A549 (cell line): ENCODE measurements at regions not wholly inside any gene's neighbourhood (a gene's known extent, or its start where the extent isn't known, plus 50 kb on each side); places are given as distances from the start of the nearest gene placed in this dataset.
"Not testable (repeated sequence)": the region's sequence is repeated elsewhere in the genome, so short reads cannot be mapped to it uniquely, and the experiment has no call there.

Experiments used
- ATAC-seq, 2 experiments: fragments of 200-7000 bp in 1 of 2; fragments of >200 bp in 1 of 2; cut with Nextera tagmentation in 1 of 2; cut with Tn5 transposase in 1 of 2; 3 replicates each; pipeline versions ENCODE4 v1.8.0 to v1.9.1; 2018 to 2020; ENCODE audit warnings: mild to moderate bottlenecking in 1 of 2, moderate library complexity in 1 of 2
- CTCF ChIA-PET: fragments of 300-600 bp; sonication (Branson Sonifier 250); formaldehyde crosslinking; extraction: SDS; loops from one replicate; lab custom pipeline; 2021; ENCODE audit warnings: antibody characterized with exemption, inconsistent platforms; lab: Yijun Ruan, JAX
- POLR2A ChIA-PET: fragments of 350-600 bp; formaldehyde crosslinking; extraction: SDS; loops from one replicate; lab custom pipeline; 2021; ENCODE audit warnings: antibody characterized with exemption, inconsistent platforms; lab: Yijun Ruan, JAX
- DNase-seq, 2 experiments: peaks; one replicate each; pipeline versions ENCODE4 v3.0.0 to v3.0.0-alpha.2; 2011 to 2016; ENCODE audit warnings: low read depth in 1 of 2, low spot score in 1 of 2
- FAIRE-seq: peaks from 2 replicates; lab custom pipeline; 2011; peaks lifted over from hg19 to GRCh38; lab: Jason Lieb, UNC
- H3K27ac ChIP-seq, 2 experiments: fragments of >200 bp; sonication (Bioruptor Twin); formaldehyde crosslinking; 3 replicates each; pipeline ENCODE4 v1.5.1; 2016 to 2017
- H3K4me1 ChIP-seq: fragments of >200 bp; sonication (Bioruptor Twin); formaldehyde crosslinking; 3 replicates; pipeline ENCODE4 v1.6.1; 2016
- H3K4me2 ChIP-seq: fragments of >200 bp; sonication (Bioruptor Twin); formaldehyde crosslinking; 3 replicates; pipeline ENCODE4 v1.6.1; 2016
- H3K4me3 ChIP-seq: fragments of >200 bp; sonication (Bioruptor Twin); formaldehyde crosslinking; 3 replicates; pipeline ENCODE4 v1.5.1; 2016
- H3K9me3 ChIP-seq: fragments of >200 bp; sonication (Bioruptor Twin); formaldehyde crosslinking; 3 replicates; pipeline ENCODE4 v1.6.1; 2016
- FOSL2 ChIP-seq, 2 experiments: fragments of 450-650 bp in 1 of 2; fragments of >200 bp in 1 of 2; sonication (Bioruptor Twin) in 1 of 2; formaldehyde crosslinking; IDR thresholded peaks; 2 replicates each; pipeline versions ENCODE4 v1.5.0 to v1.6.1; 2016 to 2020; ENCODE audit warnings: mild to moderate bottlenecking in 1 of 2, moderate library complexity in 1 of 2
- KDM1A ChIP-seq: fragments of 200-600 bp; sonication (generic); IDR thresholded peaks from 2 replicates; pipeline ENCODE4 v1.6.1; 2016; ENCODE audit warnings: low read depth, mild to moderate bottlenecking
- MAFK ChIP-seq: fragments of 450-650 bp; IDR thresholded peaks from 2 replicates; pipeline ENCODE4 v1.6.1; 2014; ENCODE audit not compliant: partially characterized antibody
- NFE2L2 ChIP-seq: fragments of 150-350 bp; conservative IDR thresholded peaks from 2 replicates; pipeline ENCODE4 v1.6.1; 2014; ENCODE audit warnings: low read length
- ZFP36 ChIP-seq: fragments of 450-650 bp; IDR thresholded peaks from 2 replicates; pipeline ENCODE4 v1.6.1; 2014; ENCODE audit warnings: borderline replicate concordance; ENCODE audit not compliant: partially characterized antibody
- WGBS: methylation state at CpG from one replicate; pipeline ENCODE4 v1.1.6; 2017; ENCODE audit errors: missing lambda C conversion rate; 5-methylcytosine and 5-hydroxymethylcytosine counted together

- Histone ChIP-seq H3K4me2 (0 out of 3 replicates have a peak overlapping the region, but pooled peaks have one; percentile 12), H3K4me1 (peaks cover 58% of the 10 kb centered on the region), H3K27ac (peak overlapping the region in 1 of 2 experiments; percentile 36; a peak in 1 of 6 replicates)
- FAIRE-seq, H3K4me3 ChIP-seq, POLR2A ChIA-PET, H3K9me3 ChIP-seq, DNase-seq, CTCF ChIA-PET: not testable (repeated sequence)
- 83% methylated on average over 18 of the region's 23 CpGs for WGBS
- 0 out of 6 replicates have a peak, but pooled peaks of 1 of the 2 experiments have one; percentile 7 for ATAC-seq
Observed at GRCh38 chr16:21506857-21507456, 92.4 kb upstream of the METTL9 start.

- H3K9me3 ChIP-seq, FAIRE-seq, H3K4me3 ChIP-seq, POLR2A ChIA-PET, CTCF ChIA-PET, DNase-seq, ATAC-seq, H3K4me2 ChIP-seq: not testable (repeated sequence)
- whole genome bisulfite sequencing = 83% methylated on average over 12 of the region's 15 CpGs
- H3K27ac ChIP-seq = peak overlapping the region in 1 of 2 experiments; percentile 36; a peak in 3 of 6 replicates
- peaks cover 65% of the 10 kb centered on the region for H3K4me1 ChIP-seq
Observed at GRCh38 chr16:21507631-21508305, 91.6 kb upstream of the METTL9 start.

GRCh38 chr16:21508661-21509436, 90.5 kb upstream of the METTL9 start:
- peak overlapping the region in 1 of 2 experiments; percentile 55; a peak in 2 of 6 replicates for H3K27ac ChIP-seq
- POLR2A ChIA-PET = not testable (repeated sequence)
- WGBS = 76% methylated on average over 17 of the region's 17 CpGs

GRCh38 chr16:21509437-21510086, 89.8 kb upstream of the METTL9 start:
- Histone ChIP-seq H3K4me1 (peaks cover 75% of the 10 kb centered on the region), H3K27ac (peak overlapping the region in 1 of 2 experiments; percentile 92; a peak in 4 of 6 replicates)
- H3K9me3 ChIP-seq, H3K4me2 ChIP-seq, FAIRE-seq, POLR2A ChIA-PET, H3K4me3 ChIP-seq, DNase-seq, ATAC-seq: not testable (repeated sequence)
- 86% methylated on average over 7 of the region's 10 CpGs for WGBS
- peak; percentile 57 for TF ChIP-seq ZFP36
- TF ChIP-seq KDM1A = peak; percentile 83; the same call in 1 of the 2 replicates
- CTCF ChIA-PET = interaction anchor here (0.6 to 1.9 kb wide), 2 partner anchors 46 to 820 kb away, joined by 3 to 5 read pairs; no protein-coding TSS in a partner anchor

More at GRCh38 chr16:21508661-21509436, 90.5 kb upstream of the METTL9 start:
- not testable (repeated sequence) for DNase-seq, H3K4me2 ChIP-seq, FAIRE-seq, H3K4me3 ChIP-seq, H3K9me3 ChIP-seq, ATAC-seq
- CTCF ChIA-PET = interaction anchor here (0.6 to 1.9 kb wide), 2 partner anchors 47 to 821 kb away, joined by 3 to 5 read pairs; no protein-coding TSS in a partner anchor
- peaks cover 68% of the 10 kb centered on the region for H3K4me1 ChIP-seq

- 89% methylated on average over 4 of the region's 4 CpGs for WGBS
- H3K27ac ChIP-seq = peak overlapping the region; percentile 74 to 92; a peak in 5 of 6 replicates
- peaks cover 84% of the 10 kb centered on the region for H3K4me1 ChIP-seq
- H3K4me3 ChIP-seq, POLR2A ChIA-PET, ATAC-seq, FAIRE-seq, H3K9me3 ChIP-seq, DNase-seq: not testable (repeated sequence)
- H3K4me2 ChIP-seq = peak overlapping the region; percentile 74
- CTCF ChIA-PET = interaction anchor here (1.9 kb wide), 1 partner anchor 45 kb away, joined by 5 read pairs; no protein-coding TSS in a partner anchor
Observed at GRCh38 chr16:21510869-21511255, 88.5 kb upstream of the METTL9 start.

GRCh38 chr16:21511315-21512210, 87.8 kb upstream of the METTL9 start:
- ATAC-seq (peak; percentile 46 to 70), DNase-seq (peak in 1 of 2 experiments; percentile 46)
- Histone ChIP-seq H3K27ac (peak overlapping the region; percentile 74 to 92), H3K4me1 (peaks cover 88% of the 10 kb centered on the region), H3K4me3 (peak overlapping the region; percentile 12; the same call in 1 of the 3 replicates), H3K4me2 (peak overlapping the region; percentile 74)
- TF ChIP-seq NFE2L2 (peak; percentile 19; the same call in 1 of the 2 replicates), FOSL2 (CRISPR knock-in tag; IDR thresholded peaks at IDR 0.05) (peak; percentile 50), MAFK (peak; percentile 86)
- FAIRE-seq; POLR2A ChIA-PET; H3K9me3 ChIP-seq; CTCF ChIA-PET; TF ChIP-seq FOSL2 (IDR thresholded peaks at IDR 0.05): not testable (repeated sequence)
- 17% methylated on average over 22 of the region's 29 CpGs for WGBS

- FAIRE-seq, CTCF ChIA-PET, DNase-seq, POLR2A ChIA-PET, H3K9me3 ChIP-seq: not testable (repeated sequence)
- H3K4me1 ChIP-seq = peaks cover 84% of the 10 kb centered on the region
- 76% methylated on average over 4 of the region's 20 CpGs for WGBS
- H3K4me3 ChIP-seq = peak overlapping the region; percentile 12; the same call in 1 of the 3 replicates
- peak; percentile 14 to 16; a peak in 4 of 6 replicates for ATAC-seq
- H3K4me2 ChIP-seq = peak overlapping the region; percentile 74
- H3K27ac ChIP-seq = peak overlapping the region; percentile 74 to 92; a peak in 5 of 6 replicates
Observed at GRCh38 chr16:21512280-21513192, 86.8 kb upstream of the METTL9 start.
